Activated naive CD8-positive, alpha-beta T cell treated with anti-CD3 and anti-CD28 coated beads, Interleukin-2, amount 50 U/mL, for 16 hours (primary cell): ENCODE measurements at regions not wholly inside any gene's neighbourhood (a gene's known extent, or its start where the extent isn't known, plus 50 kb on each side); places are given as distances from the start of the nearest gene placed in this dataset.
"Not testable (repeated sequence)": the region's sequence is repeated elsewhere in the genome, so short reads cannot be mapped to it uniquely, and the experiment has no call there.

Experiments used
- DNase-seq: peaks from one replicate; pipeline ENCODE4 v3.0.0-alpha.2; 2020; ENCODE audit warnings: low read depth, low spot score

GRCh38 chr5:148741766-148742165 is 84.6 kb upstream of the ADRB2 start:
- not testable (repeated sequence) for DNase-seq

GRCh38 chr5:148744380-148744779 is 82.0 kb upstream of the ADRB2 start:
- not testable (repeated sequence) for DNase-seq

- no peak for DNase-seq
Measured at GRCh38 chr5:148746826-148747535, 79.4 kb upstream of the ADRB2 start.

GRCh38 chr5:148747536-148747906 is 78.9 kb upstream of the ADRB2 start:
- no peak for DNase-seq

- no peak for DNase-seq
Measured at GRCh38 chr5:148748702-148749392, 77.6 kb upstream of the ADRB2 start.

GRCh38 chr5:148750614-148751013 is 75.8 kb upstream of the ADRB2 start:
- DNase-seq, result no peak

GRCh38 chr5:148751025-148751424 is 75.4 kb upstream of the ADRB2 start:
- DNase-seq, result no peak

- DNase-seq, result not testable (repeated sequence)
Measured at GRCh38 chr5:148752375-148752774, 74.0 kb upstream of the ADRB2 start.

GRCh38 chr5:148759101-148759500 is 67.3 kb upstream of the ADRB2 start:
- DNase-seq, result no peak

GRCh38 chr5:148760945-148761638 is 65.3 kb upstream of the ADRB2 start:
- no peak for DNase-seq

GRCh38 chr5:148763996-148764395 is 62.4 kb upstream of the ADRB2 start:
- DNase-seq, result no peak

- DNase-seq, result no peak
Measured at GRCh38 chr5:148765061-148765460, 61.4 kb upstream of the ADRB2 start.

GRCh38 chr5:148768806-148769415 is 57.5 kb upstream of the ADRB2 start:
- DNase-seq, result no peak

- no peak for DNase-seq
Measured at GRCh38 chr5:148769941-148770340, 56.5 kb upstream of the ADRB2 start.

GRCh38 chr5:148774313-148774712 is 52.1 kb upstream of the ADRB2 start:
- DNase-seq, result no peak

- DNase-seq, result no peak
Measured at GRCh38 chr5:148776261-148776660, 50.1 kb upstream of the ADRB2 start.
